Muscle of leg (tissue), 3 donors: ENCODE measurements at regions not wholly inside any gene's neighbourhood (a gene's known extent, or its start where the extent isn't known, plus 50 kb on each side); places are given as distances from the start of the nearest gene placed in this dataset.

ENCODE experiments used
- DNase-seq: peaks from one replicate; pipeline ENCODE4 v3.0.0; 2013
- H3K27ac ChIP-seq: one replicate; pipeline ENCODE4 v1.5.1; 2013; ENCODE audit warnings: mild to moderate bottlenecking, low read length, control low read depth
- H3K27me3 ChIP-seq: one replicate; pipeline ENCODE4 v1.6.1; 2013; ENCODE audit warnings: low read length; ENCODE audit not compliant: control insufficient read depth, insufficient read depth
- H3K36me3 ChIP-seq: one replicate; pipeline ENCODE4 v1.6.1; 2013; ENCODE audit warnings: low read length; ENCODE audit not compliant: control insufficient read depth, insufficient read depth
- H3K4me1 ChIP-seq: one replicate; pipeline ENCODE4 v1.6.1; 2013; ENCODE audit warnings: low read length; ENCODE audit not compliant: control insufficient read depth, insufficient read depth
- H3K4me3 ChIP-seq: one replicate; pipeline ENCODE4 v1.5.1; 2013; ENCODE audit warnings: low read length, control low read depth
- H3K9me3 ChIP-seq: replicated peaks from 2 replicates; pipeline ENCODE4 v1.6.1; 2013; ENCODE audit warnings: low read depth, low read length; ENCODE audit not compliant: control insufficient read depth
- WGBS: methylation state at CpG from one replicate; pipeline ENCODE4 v1.1.5; 2013; ENCODE audit warnings: missing lambda C conversion rate; ENCODE audit not compliant: insufficient coverage; 5-methylcytosine and 5-hydroxymethylcytosine counted together

DNA sequence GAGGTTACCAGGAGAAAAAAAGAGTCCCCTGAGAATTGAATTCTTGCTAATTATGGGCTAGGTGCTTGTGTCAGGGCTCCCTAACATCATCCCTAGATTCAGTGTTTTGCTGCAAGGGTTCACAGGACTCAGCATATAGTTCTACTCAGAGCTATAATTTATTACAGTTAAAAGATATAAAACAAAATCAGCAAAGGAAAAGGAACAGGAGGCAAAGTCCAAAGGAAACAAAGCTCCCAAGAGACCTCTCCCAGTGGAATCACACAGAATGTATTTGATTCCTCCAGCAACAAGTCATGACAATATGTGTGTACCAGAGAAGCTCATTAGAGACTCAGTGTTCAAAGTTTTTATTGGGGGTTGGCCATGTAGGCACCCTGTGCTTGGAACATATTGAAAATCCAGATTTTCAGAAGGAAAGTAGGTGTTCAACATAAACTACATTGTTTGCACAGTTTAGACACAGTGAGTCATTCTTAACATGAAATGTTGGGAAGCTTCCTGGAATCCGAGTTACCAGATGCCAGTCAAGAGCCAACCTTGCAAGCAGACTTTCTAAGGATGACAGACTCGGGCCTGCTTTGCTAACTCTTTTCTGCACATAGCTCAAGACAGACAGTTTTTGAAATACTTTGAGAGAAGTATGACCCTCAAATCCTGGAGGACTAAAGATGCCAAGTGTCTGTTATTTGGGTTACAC is 311.3 kb upstream of the EMCN start:
- H3K4me1 ChIP-seq: no peaks in the 10 kb centered on the region
- no peak overlapping the region for H3K4me3 ChIP-seq
- no peak for DNase-seq
- no peak overlapping the region for H3K27ac ChIP-seq
- 88% methylated on average over 1 of the region's 2 CpGs for WGBS
- H3K27me3 ChIP-seq: no peaks in the 10 kb centered on the region
- peaks cover 2% of the 10 kb centered on the region for H3K9me3 ChIP-seq
- no peaks in the 10 kb centered on the region for H3K36me3 ChIP-seq

DNA sequence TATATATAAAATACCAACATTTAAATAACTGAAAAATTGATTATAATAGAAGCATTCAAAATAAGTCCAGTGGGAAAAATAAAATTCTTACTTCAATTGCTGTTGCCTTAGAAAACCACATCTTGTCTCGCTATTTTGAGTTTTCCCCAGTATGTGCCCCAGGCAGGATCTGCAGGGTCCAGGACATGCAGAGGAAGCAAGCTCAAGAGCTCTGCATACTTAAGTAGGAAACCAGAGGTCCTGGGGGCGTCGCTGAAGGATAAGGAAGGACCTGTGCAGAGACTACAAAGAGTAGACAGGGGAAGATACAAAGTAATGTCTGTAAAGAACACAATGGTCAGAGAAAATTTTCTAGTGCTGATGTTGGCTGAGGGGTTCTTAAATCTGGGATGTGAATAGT is 310.5 kb upstream of the EMCN start:
- WGBS: 29% methylated on average over 3 of the region's 3 CpGs
- Histone ChIP-seq H3K27me3 (no peaks in the 10 kb centered on the region), H3K27ac (no peak overlapping the region), H3K4me1 (no peaks in the 10 kb centered on the region), H3K4me3 (no peak overlapping the region), H3K36me3 (no peaks in the 10 kb centered on the region), H3K9me3 (peaks cover 2% of the 10 kb centered on the region)
- no peak for DNase-seq

DNA sequence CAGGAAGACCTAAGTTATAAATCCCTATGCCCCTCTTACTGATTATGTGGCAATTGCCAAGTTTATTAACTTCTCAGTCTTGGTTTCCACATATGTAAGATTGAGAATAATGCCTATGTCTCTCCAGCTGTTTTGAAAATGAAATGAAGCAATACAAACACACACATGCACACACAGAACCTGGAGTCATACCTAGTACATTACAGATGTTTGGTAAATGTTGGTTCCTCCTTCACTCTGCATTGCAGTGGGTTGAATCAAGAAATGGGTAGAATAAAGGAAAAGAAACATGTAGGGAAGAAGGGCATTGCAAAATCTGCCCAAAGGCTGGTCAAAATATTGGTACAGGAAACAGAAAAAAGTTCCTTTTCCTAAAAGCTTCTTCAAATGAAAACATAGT is 309.9 kb upstream of the EMCN start:
- no peaks in the 10 kb centered on the region for H3K27me3 ChIP-seq
- DNase-seq: no peak
- H3K4me3 ChIP-seq: no peak overlapping the region
- H3K36me3 ChIP-seq: no peaks in the 10 kb centered on the region
- no peak overlapping the region for H3K27ac ChIP-seq
- peaks cover 2% of the 10 kb centered on the region for H3K9me3 ChIP-seq
- H3K4me1 ChIP-seq: no peaks in the 10 kb centered on the region

DNA sequence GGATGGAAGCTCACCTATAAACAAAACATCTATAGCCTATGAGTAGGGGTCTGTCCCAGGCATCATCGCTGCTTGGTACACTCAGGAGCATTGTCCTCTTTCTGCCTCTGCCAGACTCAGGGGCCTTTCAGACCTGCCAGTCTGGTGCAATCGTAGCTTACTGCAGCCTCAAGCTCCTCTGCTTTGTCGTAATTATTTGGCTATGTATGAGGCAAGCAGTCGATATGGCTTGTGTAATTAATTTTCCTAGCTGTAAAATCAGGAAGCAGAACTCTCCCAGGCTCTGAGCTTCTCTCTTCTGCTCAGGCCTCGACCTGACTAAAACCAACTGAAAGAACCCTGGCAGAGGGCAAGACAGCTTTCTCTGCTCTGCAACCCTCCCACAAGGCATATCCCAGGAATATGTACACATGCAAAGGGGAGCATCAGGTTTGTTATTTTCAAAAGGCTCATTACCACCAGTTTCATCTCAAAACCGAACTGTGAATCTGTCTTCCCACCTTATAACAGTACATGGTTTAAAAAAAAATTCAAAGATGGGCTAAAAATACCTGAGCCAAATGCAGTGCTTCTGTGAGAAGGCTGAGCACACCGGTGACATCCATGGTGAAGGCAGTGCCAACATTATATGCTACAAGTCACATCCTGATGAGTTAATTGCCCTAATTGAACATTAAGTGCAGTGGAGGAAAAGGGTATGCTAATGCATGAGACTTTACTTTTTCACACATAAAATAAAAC is 309.2 kb upstream of the EMCN start:
- Histone ChIP-seq H3K4me3 (no peak overlapping the region), H3K27me3 (no peaks in the 10 kb centered on the region), H3K36me3 (no peaks in the 10 kb centered on the region), H3K9me3 (peaks cover 2% of the 10 kb centered on the region), H3K27ac (no peak overlapping the region), H3K4me1 (no peaks in the 10 kb centered on the region)
- no peak for DNase-seq
- WGBS: 69% methylated on average over 2 of the region's 7 CpGs

DNA sequence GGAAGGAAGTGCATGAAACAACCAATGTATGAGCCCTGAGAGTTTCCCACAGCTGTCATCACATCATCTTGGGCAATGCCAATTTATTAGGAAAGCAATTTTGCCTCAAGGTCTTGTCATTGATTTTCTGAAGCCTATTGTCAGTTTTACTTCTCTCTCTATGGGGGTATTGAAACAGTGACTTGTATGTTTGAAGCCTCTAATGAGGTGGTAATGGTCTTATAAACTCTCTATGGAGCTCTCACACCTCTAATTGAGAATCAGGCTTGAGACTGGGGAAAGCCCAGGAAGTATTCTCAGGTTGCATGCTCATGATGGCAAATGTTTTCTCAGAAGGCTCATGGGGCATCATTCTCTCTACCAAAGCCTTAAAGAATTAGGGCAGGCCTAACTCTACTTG is 308.2 kb upstream of the EMCN start:
- H3K9me3 ChIP-seq: peaks cover 2% of the 10 kb centered on the region
- H3K27me3 ChIP-seq: no peaks in the 10 kb centered on the region
- DNase-seq: no peak
- no peaks in the 10 kb centered on the region for H3K36me3 ChIP-seq
- no peaks in the 10 kb centered on the region for H3K4me1 ChIP-seq
- no peak overlapping the region for H3K27ac ChIP-seq
- H3K4me3 ChIP-seq: no peak overlapping the region

DNA sequence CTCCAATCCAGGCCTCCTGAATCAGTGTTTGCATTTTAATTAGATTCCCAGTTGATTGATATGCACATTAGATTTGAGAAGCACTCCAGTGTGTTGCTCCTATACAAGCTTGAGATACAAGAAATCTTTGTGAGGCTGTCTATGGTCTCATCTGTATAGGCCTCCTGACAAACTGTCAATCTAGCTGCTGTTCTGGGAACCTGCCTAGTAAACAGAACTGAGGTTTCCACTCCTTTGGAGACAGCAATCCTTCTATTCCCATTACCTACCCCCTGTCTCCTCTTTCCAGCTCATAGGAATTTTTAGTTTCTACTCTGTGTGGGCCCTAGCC is 306.1 kb upstream of the EMCN start:
- Histone ChIP-seq H3K27ac (no peak overlapping the region), H3K27me3 (no peaks in the 10 kb centered on the region), H3K4me3 (no peak overlapping the region), H3K36me3 (no peaks in the 10 kb centered on the region), H3K9me3 (no peaks in the 10 kb centered on the region), H3K4me1 (no peaks in the 10 kb centered on the region)
- no peak for DNase-seq

DNA sequence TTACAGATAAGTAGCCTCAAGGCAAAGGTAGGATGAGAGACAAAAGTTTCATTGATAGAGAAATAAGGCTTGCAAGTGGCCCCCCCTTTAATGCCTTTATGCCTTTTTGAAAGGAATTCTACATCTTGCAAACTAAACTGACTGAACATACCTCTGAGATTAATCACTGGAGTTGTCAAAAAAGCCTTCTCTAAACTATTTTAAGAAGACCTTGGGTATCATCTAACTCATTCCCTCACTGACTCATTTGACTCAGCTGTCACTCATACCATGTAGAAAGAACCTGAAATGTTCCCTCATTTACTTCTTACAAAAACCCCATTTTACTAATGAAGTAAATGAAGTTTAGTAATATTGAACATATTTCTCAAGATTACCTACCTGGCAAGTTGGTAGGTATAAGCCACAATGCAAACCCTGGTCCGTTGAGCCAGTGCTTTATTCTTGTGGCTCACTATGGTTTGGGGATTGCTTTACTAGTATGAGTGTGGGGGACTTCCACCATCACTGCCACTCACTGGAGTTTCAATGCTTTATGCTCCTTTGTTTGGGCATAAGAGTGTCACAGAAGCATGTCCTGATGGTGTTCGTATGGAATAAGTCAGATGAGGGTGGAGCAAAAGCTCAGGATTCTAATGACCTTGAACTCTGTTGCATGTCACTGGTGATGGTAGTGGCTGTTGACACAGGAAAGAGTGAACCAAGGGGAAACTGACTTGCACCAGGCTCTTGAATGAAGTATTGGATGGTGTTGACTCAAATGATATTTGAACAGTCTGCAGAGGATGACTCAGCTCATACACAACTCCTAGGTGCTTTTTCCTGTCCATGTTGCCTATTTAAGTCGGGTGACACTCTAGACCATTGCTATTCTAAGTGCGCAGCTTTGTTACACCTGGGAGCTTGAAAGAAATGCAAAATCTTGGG is 305.5 kb upstream of the EMCN start:
- 82% methylated on average over 3 of the region's 4 CpGs for WGBS
- no peak for DNase-seq
- Histone ChIP-seq H3K9me3 (no peaks in the 10 kb centered on the region), H3K36me3 (no peaks in the 10 kb centered on the region), H3K27ac (no peak overlapping the region), H3K27me3 (no peaks in the 10 kb centered on the region), H3K4me1 (no peaks in the 10 kb centered on the region), H3K4me3 (no peak overlapping the region)

DNA sequence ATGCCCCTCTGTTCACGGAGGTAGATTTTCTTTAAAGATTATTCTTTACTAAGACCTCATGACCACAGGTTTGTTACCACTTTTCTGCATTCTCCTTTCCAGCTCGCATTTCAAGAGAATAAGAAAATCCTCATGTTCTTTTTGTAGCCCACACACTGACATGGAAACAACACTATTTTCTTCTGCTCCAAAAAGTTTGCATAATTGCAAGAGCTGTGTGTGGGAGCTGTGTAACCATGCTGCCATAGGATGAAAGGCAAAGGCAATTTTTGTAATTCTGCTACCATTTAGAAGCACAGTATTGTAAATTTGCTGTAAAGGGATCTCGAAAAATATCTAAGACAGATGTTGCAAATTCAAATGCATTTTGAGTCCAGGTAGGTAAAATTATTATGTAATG is 302.4 kb upstream of the EMCN start:
- H3K27ac ChIP-seq: no peak overlapping the region
- 100% methylated on average over 1 of the region's 3 CpGs for WGBS
- H3K4me1 ChIP-seq: no peaks in the 10 kb centered on the region
- H3K36me3 ChIP-seq: no peaks in the 10 kb centered on the region
- H3K9me3 ChIP-seq: no peaks in the 10 kb centered on the region
- no peak for DNase-seq
- no peaks in the 10 kb centered on the region for H3K27me3 ChIP-seq
- no peak overlapping the region for H3K4me3 ChIP-seq

DNA sequence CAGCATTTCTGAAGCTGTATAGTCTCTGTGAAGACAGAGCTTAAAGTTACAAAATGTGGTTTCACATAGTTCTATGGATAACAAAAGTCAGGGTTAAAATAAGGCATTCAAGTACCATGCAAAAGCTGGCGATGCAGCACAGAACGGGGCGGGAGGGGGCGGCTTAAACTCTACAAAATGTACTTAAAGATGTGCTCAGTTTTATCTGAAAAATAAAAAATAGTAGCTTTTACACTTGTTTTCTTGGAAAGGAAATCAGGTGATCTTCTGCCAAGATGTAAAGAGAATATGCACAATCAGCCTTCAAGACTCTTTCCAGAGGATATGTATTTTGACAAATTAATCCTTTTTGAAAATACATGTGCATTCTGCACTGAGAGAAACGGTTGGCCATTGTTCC is 301.7 kb upstream of the EMCN start:
- Histone ChIP-seq H3K27me3 (no peaks in the 10 kb centered on the region), H3K27ac (no peak overlapping the region), H3K9me3 (no peaks in the 10 kb centered on the region), H3K4me3 (no peak overlapping the region), H3K36me3 (no peaks in the 10 kb centered on the region), H3K4me1 (no peaks in the 10 kb centered on the region)
- peak; percentile 46 for DNase-seq
- 0% methylated on average over 1 of the region's 5 CpGs for WGBS

DNA sequence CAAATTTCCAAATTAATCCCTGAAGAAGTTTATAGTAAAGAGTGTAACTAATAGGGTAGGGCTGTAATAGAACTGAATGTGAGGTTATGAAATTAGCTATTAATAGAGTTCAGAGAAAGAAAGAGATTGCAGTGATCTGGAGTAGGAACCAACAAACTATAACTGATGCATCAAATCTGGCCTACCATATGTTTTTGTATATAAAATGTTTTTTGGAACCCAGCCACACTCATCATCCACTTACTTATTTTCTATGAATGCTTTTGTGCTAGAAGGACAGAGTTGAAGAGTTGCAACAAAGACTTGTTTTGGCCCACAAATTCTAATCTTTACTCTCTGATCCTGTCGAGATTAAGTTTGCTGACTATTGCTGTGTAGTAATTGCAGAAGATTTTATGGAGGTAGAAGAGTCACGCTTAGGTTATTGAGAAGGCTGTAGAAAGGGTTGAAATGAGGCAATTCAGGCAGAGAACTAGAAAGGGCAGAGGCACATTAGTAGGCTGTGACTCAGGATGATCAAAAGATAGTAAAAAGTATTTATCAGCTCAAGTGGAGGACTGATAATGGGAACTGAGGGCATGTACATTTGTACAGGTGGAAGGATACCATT is 298.7 kb upstream of the EMCN start:
- H3K4me3 ChIP-seq: no peak overlapping the region

More for the DNA sequence above, 298.7 kb upstream of the EMCN start:
- Histone ChIP-seq H3K27ac (no peak overlapping the region), H3K27me3 (no peaks in the 10 kb centered on the region), H3K9me3 (no peaks in the 10 kb centered on the region), H3K4me1 (no peaks in the 10 kb centered on the region), H3K36me3 (no peaks in the 10 kb centered on the region)
- peak; percentile 60 for DNase-seq
- WGBS: 60% methylated on average over 2 of the region's 2 CpGs
